ENCODE measurements at regions not wholly inside any gene's neighbourhood (a gene's known extent, or its start where the extent isn't known, plus 50 kb on each side); places are given as distances from the start of the nearest gene placed in this dataset.

DNA sequence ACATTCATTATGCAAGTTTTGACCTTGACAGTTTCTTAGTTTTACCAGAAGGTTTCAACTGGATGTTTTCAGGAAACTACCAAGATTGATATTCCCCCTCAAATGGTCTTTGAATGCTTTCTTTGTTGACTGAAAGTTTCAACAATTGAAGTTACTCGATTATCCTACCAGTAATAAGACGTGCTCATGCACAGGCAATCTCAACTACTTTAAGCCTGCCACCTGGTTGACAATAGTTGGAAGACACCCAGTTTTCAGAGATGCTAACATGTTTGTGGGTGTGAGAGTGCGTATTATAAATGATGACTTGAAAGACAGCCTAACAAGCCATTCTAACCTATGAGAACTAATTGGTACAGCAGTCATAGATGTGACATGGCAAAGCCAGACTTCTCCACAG, 73.4 kb upstream of the ITPRID1 start:
- H3K36me3 Mint-ChIP-seq = no peaks in the 10 kb centered on the region
- no peak overlapping the region for H3K27ac Mint-ChIP-seq
- Histone ChIP-seq H3K4me1 (ENCODE audit: insufficient read depth, low read length) (no peaks in the 10 kb centered on the region), H3K27ac (ENCODE audit: low read depth, low read length) (no peak overlapping the region), H3K4me3 (ENCODE audit: low read length) (no peak overlapping the region), H3K36me3 (ENCODE audit: insufficient read depth, low read length) (no peaks in the 10 kb centered on the region), H3K27me3 (ENCODE audit: insufficient read depth, low read length, poor library complexity, severe bottlenecking) (no peaks in the 10 kb centered on the region), H3K9me3 (ENCODE audit: low read length) (no peaks in the 10 kb centered on the region)
- no peak for DNase-seq
- ChIA-PET POLR2A (no interaction called here), CTCF (no interaction called here)
- H3K27me3 Mint-ChIP-seq = peaks cover 0 to 3% of the 10 kb centered on the region in 2 donors
- peaks cover 0 to 14% (median 4%) of the 10 kb centered on the region in 5 donors for H3K9me3 Mint-ChIP-seq
- H3K4me3 Mint-ChIP-seq = no peak overlapping the region
- H3K4me1 Mint-ChIP-seq = no peaks in the 10 kb centered on the region

DNA sequence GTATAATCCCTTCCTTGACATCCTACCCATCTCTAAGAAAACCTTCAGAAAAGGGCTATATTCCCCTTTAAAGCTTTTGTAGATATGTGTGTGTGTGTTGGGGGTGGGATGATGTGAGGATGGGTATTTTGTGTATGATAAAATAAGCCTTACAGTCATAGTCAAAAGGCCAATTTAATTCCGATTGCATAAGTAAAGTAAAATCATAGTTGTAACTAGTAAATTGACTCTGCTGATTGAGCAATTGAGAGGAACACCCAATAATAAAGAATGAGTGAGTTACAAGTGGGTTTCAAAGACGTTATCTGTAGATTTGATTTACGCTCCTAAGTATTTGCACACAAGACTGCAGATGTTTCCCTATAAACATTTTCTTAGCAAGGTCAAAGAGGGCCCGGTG, 71.3 kb upstream of the ITPRID1 start:
- no peaks in the 10 kb centered on the region for H3K36me3 Mint-ChIP-seq

DNA sequence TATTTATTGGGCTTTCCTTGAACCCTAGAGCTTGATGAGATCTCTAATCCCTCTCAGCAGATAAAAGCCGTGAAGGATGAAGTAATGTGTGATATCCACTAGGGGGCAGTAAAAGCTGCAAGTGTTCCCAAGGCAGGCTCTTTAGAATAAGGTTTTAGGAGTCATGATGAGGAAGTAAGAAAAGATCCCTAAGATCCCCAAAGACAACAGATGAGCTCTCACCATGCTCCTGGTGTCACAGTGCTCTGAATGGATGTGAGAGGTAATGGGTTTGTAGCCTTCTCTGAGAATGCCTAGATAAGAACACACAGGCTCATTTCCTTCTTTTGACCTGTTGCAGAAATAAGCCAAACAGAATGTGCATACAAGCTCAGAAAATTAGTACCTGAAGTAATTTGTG, 70.4 kb upstream of the ITPRID1 start:
- POLR2A ChIA-PET = no interaction called here
- no peaks in the 10 kb centered on the region for H3K4me1 Mint-ChIP-seq
- peaks cover 0 to 14% (median 7%) of the 10 kb centered on the region in 5 donors for H3K9me3 Mint-ChIP-seq
- Histone ChIP-seq H3K36me3 (ENCODE audit: insufficient read depth, low read length) (no peaks in the 10 kb centered on the region), H3K4me3 (ENCODE audit: low read length) (no peak overlapping the region), H3K4me1 (ENCODE audit: insufficient read depth, low read length) (no peaks in the 10 kb centered on the region), H3K9me3 (ENCODE audit: low read length) (no peaks in the 10 kb centered on the region), H3K27ac (ENCODE audit: low read depth, low read length) (no peak overlapping the region), H3K27me3 (ENCODE audit: insufficient read depth, low read length, poor library complexity, severe bottlenecking) (no peaks in the 10 kb centered on the region)
- no peak overlapping the region for H3K27ac Mint-ChIP-seq
- no peaks in the 10 kb centered on the region for H3K27me3 Mint-ChIP-seq
- no peaks in the 10 kb centered on the region for H3K36me3 Mint-ChIP-seq
- H3K4me3 Mint-ChIP-seq = no peak overlapping the region
- no peak for DNase-seq
- CTCF ChIA-PET = no interaction called here

More for the DNA sequence above, 71.3 kb upstream of the ITPRID1 start:
- H3K27me3 Mint-ChIP-seq = no peaks in the 10 kb centered on the region
- no peak for DNase-seq
- peaks cover 0 to 14% (median 9%) of the 10 kb centered on the region in 5 donors for H3K9me3 Mint-ChIP-seq
- Histone ChIP-seq H3K4me1 (ENCODE audit: insufficient read depth, low read length) (no peaks in the 10 kb centered on the region), H3K36me3 (ENCODE audit: insufficient read depth, low read length) (no peaks in the 10 kb centered on the region), H3K9me3 (ENCODE audit: low read length) (no peaks in the 10 kb centered on the region), H3K27ac (ENCODE audit: low read depth, low read length) (no peak overlapping the region), H3K27me3 (ENCODE audit: insufficient read depth, low read length, poor library complexity, severe bottlenecking) (no peaks in the 10 kb centered on the region), H3K4me3 (ENCODE audit: low read length) (no peak overlapping the region)
- H3K27ac Mint-ChIP-seq = no peak overlapping the region
- H3K4me3 Mint-ChIP-seq = no peak overlapping the region
- CTCF ChIA-PET = no interaction called here
- H3K4me1 Mint-ChIP-seq = no peaks in the 10 kb centered on the region
- POLR2A ChIA-PET = no interaction called here

DNA sequence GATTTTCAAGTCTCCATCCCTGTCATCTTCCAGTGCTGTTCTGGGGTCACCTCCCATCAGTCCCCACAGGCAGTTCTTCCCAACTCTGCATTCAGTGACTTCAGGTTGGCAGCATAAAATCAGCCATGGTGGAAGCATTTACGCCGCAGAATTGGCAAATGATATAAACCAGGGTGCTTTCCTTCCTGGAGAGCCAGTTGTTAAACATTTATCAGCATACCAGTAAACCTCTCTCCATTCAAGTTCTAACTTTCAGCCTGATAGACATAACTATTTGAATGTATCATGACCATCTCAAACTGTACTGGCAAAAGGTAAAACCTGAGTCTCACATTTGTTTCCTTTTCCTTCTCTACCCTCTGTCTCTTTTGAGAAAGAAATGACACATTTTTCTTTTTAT, 69.7 kb upstream of the ITPRID1 start:
- no peaks in the 10 kb centered on the region for H3K36me3 ChIP-seq (ENCODE audit: insufficient read depth, low read length)
- no peaks in the 10 kb centered on the region for H3K4me1 ChIP-seq (ENCODE audit: insufficient read depth, low read length)
- no peak overlapping the region for H3K27ac ChIP-seq (ENCODE audit: low read depth, low read length)
- Mint-ChIP-seq H3K4me1 (no peaks in the 10 kb centered on the region), H3K27me3 (no peaks in the 10 kb centered on the region), H3K36me3 (no peaks in the 10 kb centered on the region), H3K27ac (no peak overlapping the region), H3K9me3 (peaks cover 0 to 14% (median 7%) of the 10 kb centered on the region in 5 donors), H3K4me3 (no peak overlapping the region)
- ChIA-PET CTCF (no interaction called here), POLR2A (no interaction called here)
- H3K9me3 ChIP-seq (ENCODE audit: low read length) = no peaks in the 10 kb centered on the region
- H3K4me3 ChIP-seq (ENCODE audit: low read length) = no peak overlapping the region
- no peaks in the 10 kb centered on the region for H3K27me3 ChIP-seq (ENCODE audit: insufficient read depth, low read length, poor library complexity, severe bottlenecking)
- DNase-seq = no peak

DNA sequence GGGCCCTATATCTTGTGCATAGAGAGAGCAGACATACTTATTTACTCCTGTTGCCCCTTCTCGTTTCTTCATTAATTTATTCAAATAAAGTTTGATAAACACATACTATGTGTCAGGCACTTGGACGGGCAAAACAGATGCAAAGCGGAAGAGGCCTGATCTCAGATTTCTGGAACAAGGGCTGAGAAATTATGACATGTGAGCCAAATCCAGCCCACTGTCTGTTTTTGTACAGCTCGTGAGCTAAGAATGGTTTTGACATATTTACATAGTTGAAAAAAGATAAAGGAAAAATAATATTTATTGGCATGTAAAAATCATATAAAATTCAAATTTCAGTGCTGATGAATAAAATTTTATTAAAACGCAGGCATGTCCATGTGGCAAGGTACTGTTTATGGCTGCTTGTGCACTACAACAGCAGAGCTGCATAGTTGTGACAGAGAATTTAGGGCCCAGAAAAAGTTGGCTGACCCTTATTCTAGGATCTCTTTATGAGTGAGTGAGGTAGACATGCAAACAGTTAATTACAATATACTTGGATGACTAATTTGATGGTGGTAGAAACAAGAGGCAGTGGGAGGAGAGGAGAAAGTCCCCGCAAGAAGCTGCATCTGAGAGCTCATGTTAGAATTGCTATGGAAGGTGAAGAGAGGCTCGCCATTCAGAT, 68.1 kb upstream of the ITPRID1 start:
- Mint-ChIP-seq H3K27ac (no peak overlapping the region), H3K9me3 (peaks cover 1 to 16% (median 7%) of the 10 kb centered on the region in 5 donors), H3K4me1 (no peaks in the 10 kb centered on the region), H3K36me3 (no peaks in the 10 kb centered on the region), H3K27me3 (no peaks in the 10 kb centered on the region), H3K4me3 (no peak overlapping the region)
- Histone ChIP-seq H3K27me3 (ENCODE audit: insufficient read depth, low read length, poor library complexity, severe bottlenecking) (no peaks in the 10 kb centered on the region), H3K4me1 (ENCODE audit: insufficient read depth, low read length) (no peaks in the 10 kb centered on the region), H3K4me3 (ENCODE audit: low read length) (no peak overlapping the region), H3K36me3 (ENCODE audit: insufficient read depth, low read length) (no peaks in the 10 kb centered on the region), H3K9me3 (ENCODE audit: low read length) (no peaks in the 10 kb centered on the region), H3K27ac (ENCODE audit: low read depth, low read length) (no peak overlapping the region)
- ChIA-PET POLR2A (no interaction called here), CTCF (no interaction called here)
- DNase-seq = no peak

DNA sequence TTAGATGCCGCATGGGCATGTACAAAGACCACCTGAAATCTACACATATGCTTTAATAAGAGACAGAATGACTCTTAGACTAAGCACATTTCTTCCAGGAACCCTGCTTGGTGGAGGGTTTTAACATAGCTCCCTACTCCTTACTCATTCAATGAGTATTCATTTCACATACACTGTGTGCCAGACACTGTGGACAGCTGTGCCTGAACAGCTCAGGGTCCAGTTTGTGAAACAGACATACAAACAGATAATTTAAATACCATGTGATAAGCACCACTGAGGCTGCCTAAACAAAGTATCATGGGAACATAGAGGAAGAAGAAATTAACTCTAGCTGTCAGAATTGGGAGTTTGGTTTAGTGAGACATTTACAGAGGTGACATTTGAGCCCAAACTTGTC, 65.2 kb upstream of the ITPRID1 start:
- H3K4me1 ChIP-seq (ENCODE audit: insufficient read depth, low read length) = no peaks in the 10 kb centered on the region
- POLR2A ChIA-PET = no interaction called here
- H3K9me3 Mint-ChIP-seq = peaks cover 1 to 15% (median 7%) of the 10 kb centered on the region in 5 donors
- CTCF ChIA-PET = no interaction called here
- H3K4me3 Mint-ChIP-seq = no peak overlapping the region
- no peak overlapping the region for H3K27ac ChIP-seq (ENCODE audit: low read depth, low read length)
- no peaks in the 10 kb centered on the region for H3K9me3 ChIP-seq (ENCODE audit: low read length)
- no peaks in the 10 kb centered on the region for H3K36me3 Mint-ChIP-seq
- DNase-seq = no peak
- no peaks in the 10 kb centered on the region for H3K27me3 Mint-ChIP-seq
- H3K4me1 Mint-ChIP-seq = no peaks in the 10 kb centered on the region
- no peaks in the 10 kb centered on the region for H3K36me3 ChIP-seq (ENCODE audit: insufficient read depth, low read length)
- no peak overlapping the region for H3K27ac Mint-ChIP-seq
- no peaks in the 10 kb centered on the region for H3K27me3 ChIP-seq (ENCODE audit: insufficient read depth, low read length, poor library complexity, severe bottlenecking)
- no peak overlapping the region for H3K4me3 ChIP-seq (ENCODE audit: low read length)

DNA sequence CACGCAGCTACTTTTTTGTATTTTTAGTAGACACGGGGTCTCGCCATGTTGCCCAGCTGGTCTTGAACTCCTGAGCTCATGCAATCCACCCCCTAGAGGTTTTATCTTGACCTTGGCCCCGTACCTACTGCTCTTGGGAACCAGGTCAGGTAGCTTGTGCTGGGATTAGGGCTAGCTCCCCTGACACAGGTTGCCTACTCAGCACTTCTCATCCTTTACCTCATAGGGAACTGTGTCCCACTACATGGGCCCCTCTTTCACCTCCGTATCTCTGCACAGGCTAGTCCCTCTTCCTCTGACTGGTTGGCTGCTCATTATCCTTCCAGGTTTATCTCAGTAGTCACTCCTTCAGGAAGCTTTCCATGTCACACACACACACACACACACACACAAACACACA, 58.0 kb upstream of the ITPRID1 start:
- Histone ChIP-seq H3K27ac (ENCODE audit: low read depth, low read length) (no peak overlapping the region), H3K36me3 (ENCODE audit: insufficient read depth, low read length) (no peaks in the 10 kb centered on the region), H3K27me3 (ENCODE audit: insufficient read depth, low read length, poor library complexity, severe bottlenecking) (no peaks in the 10 kb centered on the region), H3K4me1 (ENCODE audit: insufficient read depth, low read length) (no peaks in the 10 kb centered on the region), H3K4me3 (ENCODE audit: low read length) (no peak overlapping the region), H3K9me3 (ENCODE audit: low read length) (no peaks in the 10 kb centered on the region)
- CTCF ChIA-PET = no interaction called here
- POLR2A ChIA-PET = no interaction called here
- Mint-ChIP-seq H3K4me3 (no peak overlapping the region), H3K27me3 (no peaks in the 10 kb centered on the region), H3K4me1 (no peaks in the 10 kb centered on the region), H3K9me3 (peaks cover 0 to 7% (median 2%) of the 10 kb centered on the region in 5 donors), H3K27ac (no peak overlapping the region), H3K36me3 (no peaks in the 10 kb centered on the region)
- no peak for DNase-seq

DNA sequence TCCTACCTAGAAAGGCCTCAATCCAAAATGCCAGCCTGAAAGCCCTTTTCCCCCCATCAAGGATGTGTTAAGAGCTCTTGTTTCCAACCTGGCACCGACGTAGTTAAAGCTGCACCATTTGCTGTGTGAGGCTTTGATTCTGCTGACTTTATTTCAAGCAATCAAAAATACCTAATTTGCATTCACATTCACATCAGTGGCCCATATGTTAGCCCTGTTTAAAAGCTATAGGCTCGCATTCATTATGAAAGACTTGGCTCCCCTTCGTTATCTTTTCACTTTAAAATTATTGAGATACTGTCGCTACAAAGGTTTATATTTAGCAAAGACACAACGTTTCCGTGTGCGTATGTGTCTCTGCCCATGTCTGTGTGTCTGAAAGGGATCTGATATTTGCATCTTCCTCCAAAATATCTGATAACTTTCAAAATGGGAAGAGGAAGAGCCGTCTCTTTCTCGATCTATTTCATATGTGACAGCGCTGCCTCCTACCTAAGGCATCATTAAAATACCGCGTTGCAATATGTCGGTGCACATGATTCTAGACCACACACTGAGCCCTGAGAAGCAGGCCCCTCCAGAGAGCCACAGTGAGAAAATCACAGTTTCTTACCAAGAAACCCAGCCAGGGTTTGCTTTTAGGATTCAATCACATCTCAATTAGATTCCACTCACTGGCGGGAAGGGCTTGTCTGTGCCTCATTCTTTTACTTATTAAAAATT, 57.1 kb upstream of the ITPRID1 start:
- POLR2A ChIA-PET = no interaction called here
- no peak overlapping the region for H3K4me3 ChIP-seq (ENCODE audit: low read length)
- H3K27ac ChIP-seq (ENCODE audit: low read depth, low read length) = no peak overlapping the region
- no peaks in the 10 kb centered on the region for H3K36me3 ChIP-seq (ENCODE audit: insufficient read depth, low read length)
- H3K27me3 ChIP-seq (ENCODE audit: insufficient read depth, low read length, poor library complexity, severe bottlenecking) = no peaks in the 10 kb centered on the region
- Mint-ChIP-seq H3K27me3 (no peaks in the 10 kb centered on the region), H3K9me3 (peaks cover 1 to 9% (median 3%) of the 10 kb centered on the region in 5 donors), H3K27ac (no peak overlapping the region), H3K4me1 (no peaks in the 10 kb centered on the region), H3K4me3 (no peak overlapping the region), H3K36me3 (no peaks in the 10 kb centered on the region)
- no peaks in the 10 kb centered on the region for H3K9me3 ChIP-seq (ENCODE audit: low read length)
- DNase-seq = no peak
- H3K4me1 ChIP-seq (ENCODE audit: insufficient read depth, low read length) = no peaks in the 10 kb centered on the region
- CTCF ChIA-PET = no interaction called here
